ENCODE measurements at regions not wholly inside any gene's neighbourhood (a gene's known extent, or its start where the extent isn't known, plus 50 kb on each side); places are given as distances from the start of the nearest gene placed in this dataset.

DNA sequence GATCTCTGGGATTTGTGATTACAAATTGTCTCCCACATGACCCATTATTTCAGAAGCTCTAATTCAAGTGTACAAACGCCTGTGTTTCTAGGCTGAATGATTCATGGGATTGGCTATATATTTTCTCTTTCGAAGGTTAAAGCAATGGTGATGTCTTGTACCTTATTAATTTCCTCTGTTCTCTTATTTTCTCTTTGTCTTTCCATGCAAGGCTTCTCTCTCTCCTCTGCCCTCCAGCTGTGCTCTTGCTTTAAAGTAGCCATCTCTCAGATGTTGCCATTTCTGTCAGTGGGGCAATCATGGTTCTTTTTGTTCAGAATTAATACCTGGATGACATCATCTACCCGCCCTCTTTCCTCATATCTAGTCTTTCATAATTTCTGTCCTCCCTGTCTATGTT, 184.3 kb upstream of the ATP10B start:
- Histone ChIP-seq H3K36me3 (no peaks in the 10 kb centered on the region), H3K9me3 (peaks cover 0 to 3% (median 0%) of the 10 kb centered on the region in 4 donors), H3K27ac (no peak overlapping the region), H3K27me3 (no peaks in the 10 kb centered on the region), H3K4me3 (no peak overlapping the region), H3K4me1 (no peaks in the 10 kb centered on the region)
- WGBS, 5 donors: 82 to 93% (median 87%) methylated on average over 3 of the region's 3 CpGs
- no peak for DNase-seq
- no peak for TF ChIP-seq POLR2A (IDR thresholded peaks at IDR 0.05)
- TF ChIP-seq, protein P1, sequence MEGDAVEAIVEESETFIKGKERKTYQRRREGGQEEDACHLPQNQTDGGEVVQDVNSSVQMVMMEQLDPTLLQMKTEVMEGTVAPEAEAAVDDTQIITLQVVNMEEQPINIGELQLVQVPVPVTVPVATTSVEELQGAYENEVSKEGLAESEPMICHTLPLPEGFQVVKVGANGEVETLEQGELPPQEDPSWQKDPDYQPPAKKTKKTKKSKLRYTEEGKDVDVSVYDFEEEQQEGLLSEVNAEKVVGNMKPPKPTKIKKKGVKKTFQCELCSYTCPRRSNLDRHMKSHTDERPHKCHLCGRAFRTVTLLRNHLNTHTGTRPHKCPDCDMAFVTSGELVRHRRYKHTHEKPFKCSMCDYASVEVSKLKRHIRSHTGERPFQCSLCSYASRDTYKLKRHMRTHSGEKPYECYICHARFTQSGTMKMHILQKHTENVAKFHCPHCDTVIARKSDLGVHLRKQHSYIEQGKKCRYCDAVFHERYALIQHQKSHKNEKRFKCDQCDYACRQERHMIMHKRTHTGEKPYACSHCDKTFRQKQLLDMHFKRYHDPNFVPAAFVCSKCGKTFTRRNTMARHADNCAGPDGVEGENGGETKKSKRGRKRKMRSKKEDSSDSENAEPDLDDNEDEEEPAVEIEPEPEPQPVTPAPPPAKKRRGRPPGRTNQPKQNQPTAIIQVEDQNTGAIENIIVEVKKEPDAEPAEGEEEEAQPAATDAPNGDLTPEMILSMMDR (IDR thresholded peaks at IDR 0.05): no peak
- no peak for TF ChIP-seq POLR2AphosphoS5 (IDR thresholded peaks at IDR 0.05)
- TF ChIP-seq EP300 (IDR thresholded peaks at IDR 0.05): no peak
- intact Hi-C loops (cut with DNase I; ENCODE audit: low total_unique reads): no loop called here

DNA sequence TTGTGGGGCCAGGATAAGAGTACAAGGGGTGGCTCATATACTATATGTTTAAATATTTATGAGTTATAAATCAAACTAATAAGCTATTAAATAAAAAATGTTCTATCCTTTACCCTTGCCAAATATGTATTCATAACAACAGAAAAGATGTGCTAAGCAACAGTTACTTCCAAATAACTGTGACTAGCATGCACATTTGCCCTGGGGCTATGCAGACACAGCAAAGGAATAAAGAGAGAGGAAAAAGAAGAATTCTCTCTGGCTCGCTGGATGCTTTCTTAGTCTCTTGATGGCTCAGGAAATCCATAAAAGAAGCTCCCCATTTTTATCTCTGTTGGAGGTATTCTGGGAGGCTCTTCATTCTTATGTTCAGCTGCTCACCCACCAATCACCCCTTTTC, 182.4 kb upstream of the ATP10B start:
- no peaks in the 10 kb centered on the region for H3K4me1 ChIP-seq

DNA sequence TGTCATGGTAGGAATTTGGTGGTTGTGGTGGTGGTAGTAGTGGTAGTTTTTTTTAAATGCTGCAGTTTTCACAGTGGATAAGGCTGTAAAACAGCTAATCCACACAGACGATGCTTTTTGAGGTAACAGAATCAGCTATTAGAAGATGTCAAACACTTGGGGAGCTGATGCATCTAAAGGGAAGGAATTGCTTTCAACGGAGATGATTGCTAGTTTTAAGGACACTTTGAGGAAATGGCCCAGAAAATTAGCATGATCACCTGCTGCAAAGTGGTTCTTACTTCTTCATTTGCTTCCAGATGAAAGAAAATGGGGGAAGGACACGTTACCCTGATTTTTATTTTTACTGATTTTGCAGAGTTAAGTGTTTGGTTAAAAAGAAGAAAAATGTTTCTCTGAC, 178.2 kb upstream of the ATP10B start:
- WGBS, 5 donors: 51 to 60% (median 57%) methylated on average over 3 of the region's 3 CpGs
- Histone ChIP-seq H3K36me3 (no peaks in the 10 kb centered on the region), H3K9me3 (no peaks in the 10 kb centered on the region), H3K4me3 (no peak overlapping the region), H3K4me1 (no peaks in the 10 kb centered on the region), H3K27me3 (no peaks in the 10 kb centered on the region), H3K27ac (no peak overlapping the region)
- intact Hi-C loops (cut with DNase I; ENCODE audit: low total_unique reads): no loop called here
- no peak for DNase-seq
- TF ChIP-seq POLR2AphosphoS5 (IDR thresholded peaks at IDR 0.05): no peak
- TF ChIP-seq, protein P1 (IDR thresholded peaks at IDR 0.05): no peak
- TF ChIP-seq POLR2A (IDR thresholded peaks at IDR 0.05): no peak
- TF ChIP-seq EP300 (IDR thresholded peaks at IDR 0.05): no peak

More for the DNA sequence above, 182.4 kb upstream of the ATP10B start:
- Histone ChIP-seq H3K27me3 (no peaks in the 10 kb centered on the region), H3K4me3 (no peak overlapping the region), H3K27ac (no peak overlapping the region), H3K9me3 (no peaks in the 10 kb centered on the region), H3K36me3 (no peaks in the 10 kb centered on the region)
- peak in 1 of 2 donors; percentile 3 for DNase-seq
- TF ChIP-seq EP300 (IDR thresholded peaks at IDR 0.05) (no peak), POLR2A (IDR thresholded peaks at IDR 0.05) (no peak), POLR2AphosphoS5 (IDR thresholded peaks at IDR 0.05) (no peak)
- TF ChIP-seq, protein P1 (IDR thresholded peaks at IDR 0.05): no peak
- 72 to 85% (median 83%) methylated on average over 1 of the region's 1 CpG for WGBS, 5 donors
- intact Hi-C loops (cut with DNase I; ENCODE audit: low total_unique reads): no loop called here

DNA sequence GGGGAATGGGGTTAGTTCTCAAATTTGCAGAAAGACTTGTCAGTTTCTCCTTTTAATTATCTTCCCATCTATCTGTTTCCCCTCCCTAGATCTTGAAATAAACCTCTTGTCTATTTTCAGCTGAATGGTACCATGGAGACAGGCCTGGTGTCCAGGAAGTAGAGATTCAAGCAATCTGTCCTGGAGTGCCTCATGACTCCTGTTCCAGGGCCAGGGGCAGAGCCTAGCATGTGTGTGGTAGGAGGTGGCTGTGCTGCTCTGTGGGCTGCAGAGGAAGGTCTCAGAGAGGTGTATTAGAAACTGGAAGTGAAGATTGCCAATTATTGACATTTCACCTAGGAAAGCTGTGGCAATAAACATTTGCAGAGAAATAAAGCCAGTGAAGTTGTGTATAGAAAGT, 175.8 kb upstream of the ATP10B start:
- H3K4me1 ChIP-seq: no peaks in the 10 kb centered on the region
- intact Hi-C loops (cut with DNase I; ENCODE audit: low total_unique reads): no loop called here
- H3K4me3 ChIP-seq: no peak overlapping the region
- no peaks in the 10 kb centered on the region for H3K9me3 ChIP-seq
- H3K27me3 ChIP-seq: no peaks in the 10 kb centered on the region
- no peak for DNase-seq
- H3K36me3 ChIP-seq: no peaks in the 10 kb centered on the region
- TF ChIP-seq EP300 (IDR thresholded peaks at IDR 0.05): no peak
- TF ChIP-seq POLR2AphosphoS5 (IDR thresholded peaks at IDR 0.05): no peak
- TF ChIP-seq POLR2A (IDR thresholded peaks at IDR 0.05): no peak
- TF ChIP-seq, protein P1 (IDR thresholded peaks at IDR 0.05): no peak
- H3K27ac ChIP-seq: no peak overlapping the region
